Liver (tissue), 8 donors: ENCODE measurements at regions not wholly inside any gene's neighbourhood (a gene's known extent, or its start where the extent isn't known, plus 50 kb on each side); places are given as distances from the start of the nearest gene placed in this dataset.

ENCODE experiments used
- DNase-seq: peaks from one replicate; pipeline ENCODE4 v3.0.0-alpha.2; 2017; ENCODE audit warnings: low spot score
- H3K27ac ChIP-seq, 2 donors: one replicate each; pipeline ENCODE4 v1.7.0; 2013; ENCODE audit warnings: inconsistent platforms in 2 of 2, low read length in 2 of 2, control low read depth in 1 of 2, low read depth in 1 of 2, mild to moderate bottlenecking in 1 of 2
- H3K27me3 ChIP-seq, 4 donors: one replicate each; pipeline versions ENCODE4 v1.6.1 to v1.7.0; 2013; ENCODE audit warnings: low read length in 3 of 4, inconsistent platforms in 1 of 4, mild to moderate bottlenecking in 1 of 4, moderate library complexity in 1 of 4; ENCODE audit not compliant: control insufficient read depth in 4 of 4, insufficient read depth in 4 of 4
- H3K36me3 ChIP-seq, 4 donors: one replicate each; pipeline versions ENCODE4 v1.6.1 to v1.7.0; 2013; ENCODE audit warnings: low read length in 3 of 4, mild to moderate bottlenecking in 3 of 4, low read depth in 1 of 4, moderate library complexity in 1 of 4; ENCODE audit not compliant: control insufficient read depth in 4 of 4, insufficient read depth in 3 of 4
- H3K4me1 ChIP-seq, 4 donors: one replicate each; pipeline versions ENCODE4 v1.6.1 to v1.7.0; 2013; ENCODE audit warnings: low read length in 3 of 4, mild to moderate bottlenecking in 3 of 4, moderate library complexity in 1 of 4; ENCODE audit not compliant: control insufficient read depth in 4 of 4, insufficient read depth in 4 of 4
- H3K4me3 ChIP-seq, 3 donors: one replicate each; pipeline versions ENCODE4 v1.6.1 to v1.7.0; 2013; ENCODE audit warnings: low read length in 3 of 3, control low read depth in 1 of 3, low read depth in 1 of 3, mild to moderate bottlenecking in 1 of 3
- H3K9ac ChIP-seq, 2 donors: one replicate each; pipeline ENCODE4 v1.7.0; 2013; ENCODE audit warnings: low read length in 2 of 2, mild to moderate bottlenecking in 2 of 2, moderate library complexity in 2 of 2, control low read depth in 1 of 2, low read depth in 1 of 2
- H3K9me3 ChIP-seq, 4 donors: one replicate each; pipeline versions ENCODE4 v1.6.1 to v1.7.0; 2013; ENCODE audit warnings: low read length in 3 of 4; ENCODE audit not compliant: control insufficient read depth in 4 of 4
- EGR1 ChIP-seq, 2 donors: IDR thresholded peaks; 2 replicates each; pipeline ENCODE4 v1.6.1; 2016 to 2018; ENCODE audit warnings: antibody characterized with exemption in 2 of 2, low read depth in 2 of 2
- FOXA1 ChIP-seq: IDR thresholded peaks from 2 replicates; pipeline ENCODE4 v1.6.1; 2016; ENCODE audit warnings: antibody characterized with exemption
- FOXA2 ChIP-seq: IDR thresholded peaks from 2 replicates; pipeline ENCODE4 v1.6.1; 2016; ENCODE audit warnings: antibody characterized with exemption
- GABPA ChIP-seq, 2 donors: IDR thresholded peaks in 1 of 2; conservative IDR thresholded peaks in 1 of 2; 2 replicates each; pipeline ENCODE4 v1.6.1; 2016; ENCODE audit warnings: antibody characterized with exemption in 2 of 2, mild to moderate bottlenecking in 1 of 2, moderate library complexity in 1 of 2
- HNF4A ChIP-seq, 2 donors: conservative IDR thresholded peaks; 2 replicates each; pipeline ENCODE4 v1.6.1; 2016; ENCODE audit warnings: antibody characterized with exemption in 2 of 2, mild to moderate bottlenecking in 2 of 2
- HNF4G ChIP-seq: IDR thresholded peaks from 2 replicates; pipeline ENCODE4 v1.6.1; 2016; ENCODE audit warnings: antibody characterized with exemption
- JUND ChIP-seq, 2 donors: IDR thresholded peaks; 2 replicates each; pipeline ENCODE4 v1.6.1; 2016; ENCODE audit warnings: antibody characterized with exemption in 2 of 2
- NR2F2 ChIP-seq: IDR thresholded peaks from 2 replicates; pipeline ENCODE4 v1.6.1; 2016; ENCODE audit warnings: antibody characterized with exemption
- RAD21 ChIP-seq, 2 donors: IDR thresholded peaks; 2 replicates each; pipeline ENCODE4 v1.6.1; 2016; ENCODE audit warnings: antibody characterized with exemption in 2 of 2, mild to moderate bottlenecking in 2 of 2
- RXRA ChIP-seq, 2 donors: IDR thresholded peaks; 2 replicates each; pipeline ENCODE4 v1.6.1; 2017 to 2018; ENCODE audit warnings: antibody characterized with exemption in 2 of 2, mild to moderate bottlenecking in 1 of 2
- SP1 ChIP-seq: IDR thresholded peaks from 2 replicates; pipeline ENCODE4 v1.6.1; 2018; ENCODE audit warnings: antibody characterized with exemption, mild to moderate bottlenecking
- TAF1 ChIP-seq: conservative IDR thresholded peaks from 2 replicates; pipeline ENCODE4 v1.6.1; 2016; ENCODE audit warnings: antibody characterized with exemption, mild to moderate bottlenecking
- YY1 ChIP-seq: IDR thresholded peaks from 2 replicates; pipeline ENCODE4 v1.6.1; 2016; ENCODE audit warnings: antibody characterized with exemption, mild to moderate bottlenecking
- WGBS: extraction: QIAGEN DNeasy Blood & Tissue Kit; methylation state at CpG from one replicate; pipeline ENCODE4 v1.1.7; 2013; 5-methylcytosine and 5-hydroxymethylcytosine counted together
- TF ChIP-seq, protein P1 (sequence below): fragments of 150-350 bp; IDR thresholded peaks from 2 replicates; pipeline ENCODE4 v1.5.1; 2017; ENCODE audit warnings: improper control_type of control experiment, low read depth, low read length; ENCODE audit not compliant: missing input control
- TF ChIP-seq, protein P2 (sequence below): IDR thresholded peaks from 2 replicates; pipeline ENCODE4 v1.6.1; 2016; ENCODE audit warnings: antibody characterized with exemption
- TF ChIP-seq, protein P3 (sequence below): IDR thresholded peaks from 2 replicates; pipeline ENCODE4 v1.6.1; 2016; ENCODE audit warnings: antibody characterized with exemption, mild to moderate bottlenecking
- TF ChIP-seq, protein P4 (sequence below): IDR thresholded peaks from 2 replicates; pipeline ENCODE4 v1.6.1; 2016; ENCODE audit warnings: antibody characterized with exemption
- TF ChIP-seq, protein P5 (sequence below): IDR thresholded peaks from 2 replicates; pipeline ENCODE4 v1.6.1; 2016; ENCODE audit warnings: antibody characterized with exemption
- donor health status: healthy.
- donor health status: healthy.
- donor health status: healthy.
- donor health status: healthy.
- donor health status: healthy.

DNA sequence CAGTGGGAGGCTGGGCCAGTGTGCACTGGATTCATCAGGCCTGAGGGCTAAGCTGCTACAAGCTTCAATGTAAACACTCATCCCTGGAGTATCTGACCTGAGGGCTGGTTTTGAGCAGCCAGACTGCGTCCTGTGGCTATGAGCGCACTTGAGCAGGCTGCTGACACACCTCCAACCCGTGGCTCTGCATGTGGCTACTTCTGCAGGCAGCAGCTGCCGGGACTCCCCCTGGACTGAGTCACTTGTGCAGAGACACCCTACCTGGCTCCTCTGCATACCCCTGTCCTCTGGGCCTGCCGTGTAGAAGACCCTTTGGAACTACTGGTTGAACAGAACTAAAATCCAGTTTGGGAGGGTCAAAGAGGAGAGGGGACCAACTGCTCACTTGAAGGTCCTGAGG, 172.0 kb downstream of the SCP2D1 start:
- DNase-seq = no peak
- Histone ChIP-seq H3K27me3 (no peaks in the 10 kb centered on the region), H3K4me3 (no peak overlapping the region), H3K9me3 (no peaks in the 10 kb centered on the region), H3K9ac (no peak overlapping the region), H3K36me3 (no peaks in the 10 kb centered on the region), H3K4me1 (peaks cover 9 to 33% (median 21%) of the 10 kb centered on the region in 4 donors), H3K27ac (no peak overlapping the region)
- 92% methylated on average over 5 of the region's 5 CpGs for WGBS
- TF ChIP-seq YY1 = no peak
- TF ChIP-seq NR2F2 = no peak
- no peak for TF ChIP-seq RAD21 (IDR thresholded peaks at IDR 0.05)
- TF ChIP-seq, protein P1, sequence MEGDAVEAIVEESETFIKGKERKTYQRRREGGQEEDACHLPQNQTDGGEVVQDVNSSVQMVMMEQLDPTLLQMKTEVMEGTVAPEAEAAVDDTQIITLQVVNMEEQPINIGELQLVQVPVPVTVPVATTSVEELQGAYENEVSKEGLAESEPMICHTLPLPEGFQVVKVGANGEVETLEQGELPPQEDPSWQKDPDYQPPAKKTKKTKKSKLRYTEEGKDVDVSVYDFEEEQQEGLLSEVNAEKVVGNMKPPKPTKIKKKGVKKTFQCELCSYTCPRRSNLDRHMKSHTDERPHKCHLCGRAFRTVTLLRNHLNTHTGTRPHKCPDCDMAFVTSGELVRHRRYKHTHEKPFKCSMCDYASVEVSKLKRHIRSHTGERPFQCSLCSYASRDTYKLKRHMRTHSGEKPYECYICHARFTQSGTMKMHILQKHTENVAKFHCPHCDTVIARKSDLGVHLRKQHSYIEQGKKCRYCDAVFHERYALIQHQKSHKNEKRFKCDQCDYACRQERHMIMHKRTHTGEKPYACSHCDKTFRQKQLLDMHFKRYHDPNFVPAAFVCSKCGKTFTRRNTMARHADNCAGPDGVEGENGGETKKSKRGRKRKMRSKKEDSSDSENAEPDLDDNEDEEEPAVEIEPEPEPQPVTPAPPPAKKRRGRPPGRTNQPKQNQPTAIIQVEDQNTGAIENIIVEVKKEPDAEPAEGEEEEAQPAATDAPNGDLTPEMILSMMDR = no peak
- no peak for TF ChIP-seq HNF4G
- no peak for TF ChIP-seq FOXA1
- TF ChIP-seq GABPA (IDR thresholded peaks at IDR 0.05 in 1 of 2, conservative IDR thresholded peaks at IDR 0.05 in 1 of 2) = no peak
- no peak for TF ChIP-seq RXRA (IDR thresholded peaks at IDR 0.05)
- no peak for TF ChIP-seq JUND (IDR thresholded peaks at IDR 0.05)
- TF ChIP-seq FOXA2 = no peak
- TF ChIP-seq, protein P2, sequence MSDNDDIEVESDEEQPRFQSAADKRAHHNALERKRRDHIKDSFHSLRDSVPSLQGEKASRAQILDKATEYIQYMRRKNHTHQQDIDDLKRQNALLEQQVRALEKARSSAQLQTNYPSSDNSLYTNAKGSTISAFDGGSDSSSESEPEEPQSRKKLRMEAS = no peak
- TF ChIP-seq SP1 = no peak
- TF ChIP-seq EGR1 (IDR thresholded peaks at IDR 0.05; ENCODE audit: low read depth in 2 of 2) = no peak
- TF ChIP-seq HNF4A (conservative IDR thresholded peaks at IDR 0.05) = no peak
- TF ChIP-seq, protein P3, sequence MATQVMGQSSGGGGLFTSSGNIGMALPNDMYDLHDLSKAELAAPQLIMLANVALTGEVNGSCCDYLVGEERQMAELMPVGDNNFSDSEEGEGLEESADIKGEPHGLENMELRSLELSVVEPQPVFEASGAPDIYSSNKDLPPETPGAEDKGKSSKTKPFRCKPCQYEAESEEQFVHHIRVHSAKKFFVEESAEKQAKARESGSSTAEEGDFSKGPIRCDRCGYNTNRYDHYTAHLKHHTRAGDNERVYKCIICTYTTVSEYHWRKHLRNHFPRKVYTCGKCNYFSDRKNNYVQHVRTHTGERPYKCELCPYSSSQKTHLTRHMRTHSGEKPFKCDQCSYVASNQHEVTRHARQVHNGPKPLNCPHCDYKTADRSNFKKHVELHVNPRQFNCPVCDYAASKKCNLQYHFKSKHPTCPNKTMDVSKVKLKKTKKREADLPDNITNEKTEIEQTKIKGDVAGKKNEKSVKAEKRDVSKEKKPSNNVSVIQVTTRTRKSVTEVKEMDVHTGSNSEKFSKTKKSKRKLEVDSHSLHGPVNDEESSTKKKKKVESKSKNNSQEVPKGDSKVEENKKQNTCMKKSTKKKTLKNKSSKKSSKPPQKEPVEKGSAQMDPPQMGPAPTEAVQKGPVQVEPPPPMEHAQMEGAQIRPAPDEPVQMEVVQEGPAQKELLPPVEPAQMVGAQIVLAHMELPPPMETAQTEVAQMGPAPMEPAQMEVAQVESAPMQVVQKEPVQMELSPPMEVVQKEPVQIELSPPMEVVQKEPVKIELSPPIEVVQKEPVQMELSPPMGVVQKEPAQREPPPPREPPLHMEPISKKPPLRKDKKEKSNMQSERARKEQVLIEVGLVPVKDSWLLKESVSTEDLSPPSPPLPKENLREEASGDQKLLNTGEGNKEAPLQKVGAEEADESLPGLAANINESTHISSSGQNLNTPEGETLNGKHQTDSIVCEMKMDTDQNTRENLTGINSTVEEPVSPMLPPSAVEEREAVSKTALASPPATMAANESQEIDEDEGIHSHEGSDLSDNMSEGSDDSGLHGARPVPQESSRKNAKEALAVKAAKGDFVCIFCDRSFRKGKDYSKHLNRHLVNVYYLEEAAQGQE = no peak
- TF ChIP-seq, protein P4, sequence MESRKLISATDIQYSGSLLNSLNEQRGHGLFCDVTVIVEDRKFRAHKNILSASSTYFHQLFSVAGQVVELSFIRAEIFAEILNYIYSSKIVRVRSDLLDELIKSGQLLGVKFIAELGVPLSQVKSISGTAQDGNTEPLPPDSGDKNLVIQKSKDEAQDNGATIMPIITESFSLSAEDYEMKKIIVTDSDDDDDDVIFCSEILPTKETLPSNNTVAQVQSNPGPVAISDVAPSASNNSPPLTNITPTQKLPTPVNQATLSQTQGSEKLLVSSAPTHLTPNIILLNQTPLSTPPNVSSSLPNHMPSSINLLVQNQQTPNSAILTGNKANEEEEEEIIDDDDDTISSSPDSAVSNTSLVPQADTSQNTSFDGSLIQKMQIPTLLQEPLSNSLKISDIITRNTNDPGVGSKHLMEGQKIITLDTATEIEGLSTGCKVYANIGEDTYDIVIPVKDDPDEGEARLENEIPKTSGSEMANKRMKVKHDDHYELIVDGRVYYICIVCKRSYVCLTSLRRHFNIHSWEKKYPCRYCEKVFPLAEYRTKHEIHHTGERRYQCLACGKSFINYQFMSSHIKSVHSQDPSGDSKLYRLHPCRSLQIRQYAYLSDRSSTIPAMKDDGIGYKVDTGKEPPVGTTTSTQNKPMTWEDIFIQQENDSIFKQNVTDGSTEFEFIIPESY = no peak
- TF ChIP-seq TAF1 = no peak
- TF ChIP-seq, protein P5, sequence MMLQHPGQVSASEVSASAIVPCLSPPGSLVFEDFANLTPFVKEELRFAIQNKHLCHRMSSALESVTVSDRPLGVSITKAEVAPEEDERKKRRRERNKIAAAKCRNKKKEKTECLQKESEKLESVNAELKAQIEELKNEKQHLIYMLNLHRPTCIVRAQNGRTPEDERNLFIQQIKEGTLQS = no peak
